ENCODE measurements at regions not wholly inside any gene's neighbourhood (a gene's known extent, or its start where the extent isn't known, plus 50 kb on each side); places are given as distances from the start of the nearest gene placed in this dataset.
"Not testable (repeated sequence)": the region's sequence is repeated elsewhere in the genome, so short reads cannot be mapped to it uniquely, and the experiment has no call there.

- H3K4me1 ChIP-seq (ENCODE audit: insufficient read depth, low read length, poor library complexity, severe bottlenecking) = no peaks in the 10 kb centered on the region
- H3K27me3 ChIP-seq (ENCODE audit: insufficient read depth, low read length, poor library complexity, severe bottlenecking) = no peaks in the 10 kb centered on the region
- H2AFZ ChIP-seq (ENCODE audit: low read length) = no peak overlapping the region
- no peaks in the 10 kb centered on the region for H3K79me2 ChIP-seq (ENCODE audit: insufficient read depth, low read length)
- no peak overlapping the region for H3K4me3 ChIP-seq (ENCODE audit: low read length, poor library complexity, severe bottlenecking)
- no peaks in the 10 kb centered on the region for H3K36me3 ChIP-seq (ENCODE audit: insufficient read depth, low read length)
- H3K9me3 ChIP-seq (ENCODE audit: insufficient read depth, low read depth, low read length) = no peaks in the 10 kb centered on the region
- H3K9me2 ChIP-seq (replicated peaks; ENCODE audit: low read depth, low read length) = no peaks in the 10 kb centered on the region
- no peak overlapping the region for H3K9ac ChIP-seq (ENCODE audit: low read depth, low read length, poor library complexity, severe bottlenecking)
- TF ChIP-seq EZH2phosphoT487 (IDR thresholded peaks at IDR 0.05; ENCODE audit: borderline replicate concordance) (no peak), CTCF (conservative IDR thresholded peaks at IDR 0.05; ENCODE audit: low read length) (no peak)
- H4K20me1 ChIP-seq (ENCODE audit: insufficient read depth, low read length, poor library complexity, severe bottlenecking) = no peaks in the 10 kb centered on the region
- H3K4me2 ChIP-seq (ENCODE audit: low read depth, low read length, poor library complexity, severe bottlenecking) = no peak overlapping the region
- H3F3A ChIP-seq (ENCODE audit: low read depth) = no peaks in the 10 kb centered on the region
Measured at GRCh38 chr10:57562211-57562610, 705.5 kb downstream of the IPMK start.

GRCh38 chr10:57551774-57552173 is 715.9 kb downstream of the IPMK start:
- H4K20me1 ChIP-seq (ENCODE audit: insufficient read depth, low read length, poor library complexity, severe bottlenecking); H3K79me2 ChIP-seq (ENCODE audit: insufficient read depth, low read length); H3K36me3 ChIP-seq (ENCODE audit: insufficient read depth, low read length); H3K9ac ChIP-seq (ENCODE audit: low read depth, low read length, poor library complexity, severe bottlenecking); H3K4me1 ChIP-seq (ENCODE audit: insufficient read depth, low read length, poor library complexity, severe bottlenecking); H3F3A ChIP-seq (ENCODE audit: low read depth); H3K9me3 ChIP-seq (ENCODE audit: insufficient read depth, low read depth, low read length); H3K9me2 ChIP-seq (replicated peaks; ENCODE audit: low read depth, low read length); H2AFZ ChIP-seq (ENCODE audit: low read length); H3K27me3 ChIP-seq (ENCODE audit: insufficient read depth, low read length, poor library complexity, severe bottlenecking); H3K4me2 ChIP-seq (ENCODE audit: low read depth, low read length, poor library complexity, severe bottlenecking); H3K4me3 ChIP-seq (ENCODE audit: low read length, poor library complexity, severe bottlenecking): not testable (repeated sequence)

GRCh38 chr10:57535306-57535705 is 732.4 kb downstream of the IPMK start:
- H3F3A ChIP-seq (ENCODE audit: low read depth) = no peaks in the 10 kb centered on the region
- H3K36me3 ChIP-seq (ENCODE audit: insufficient read depth, low read length) = no peaks in the 10 kb centered on the region
- H3K9ac ChIP-seq (ENCODE audit: low read depth, low read length, poor library complexity, severe bottlenecking) = no peak overlapping the region
- no peak overlapping the region for H3K4me3 ChIP-seq (ENCODE audit: low read length, poor library complexity, severe bottlenecking)
- H2AFZ ChIP-seq (ENCODE audit: low read length) = no peak overlapping the region
- H3K9me3 ChIP-seq (ENCODE audit: insufficient read depth, low read depth, low read length) = no peaks in the 10 kb centered on the region
- no peaks in the 10 kb centered on the region for H3K4me1 ChIP-seq (ENCODE audit: insufficient read depth, low read length, poor library complexity, severe bottlenecking)
- no peaks in the 10 kb centered on the region; the same call in 1 of the 2 replicates for H3K9me2 ChIP-seq (replicated peaks; ENCODE audit: low read depth, low read length)
- H4K20me1 ChIP-seq (ENCODE audit: insufficient read depth, low read length, poor library complexity, severe bottlenecking) = no peaks in the 10 kb centered on the region
- no peaks in the 10 kb centered on the region for H3K79me2 ChIP-seq (ENCODE audit: insufficient read depth, low read length)
- H3K4me2 ChIP-seq (ENCODE audit: low read depth, low read length, poor library complexity, severe bottlenecking) = no peak overlapping the region
- no peaks in the 10 kb centered on the region for H3K27me3 ChIP-seq (ENCODE audit: insufficient read depth, low read length, poor library complexity, severe bottlenecking)
- TF ChIP-seq CTCF (conservative IDR thresholded peaks at IDR 0.05; ENCODE audit: low read length) (no peak), EZH2phosphoT487 (IDR thresholded peaks at IDR 0.05; ENCODE audit: borderline replicate concordance) (no peak)

GRCh38 chr10:57513637-57514036 is 754.1 kb downstream of the IPMK start:
- TF ChIP-seq CTCF (conservative IDR thresholded peaks at IDR 0.05; ENCODE audit: low read length) (no peak), EZH2phosphoT487 (IDR thresholded peaks at IDR 0.05; ENCODE audit: borderline replicate concordance) (no peak)
- no peaks in the 10 kb centered on the region for H3K9me2 ChIP-seq (replicated peaks; ENCODE audit: low read depth, low read length)
- H3K27me3 ChIP-seq (ENCODE audit: insufficient read depth, low read length, poor library complexity, severe bottlenecking) = no peaks in the 10 kb centered on the region
- no peaks in the 10 kb centered on the region for H3F3A ChIP-seq (ENCODE audit: low read depth)
- H3K9ac ChIP-seq (ENCODE audit: low read depth, low read length, poor library complexity, severe bottlenecking) = no peak overlapping the region
- H3K4me1 ChIP-seq (ENCODE audit: insufficient read depth, low read length, poor library complexity, severe bottlenecking) = no peaks in the 10 kb centered on the region
- no peaks in the 10 kb centered on the region for H3K79me2 ChIP-seq (ENCODE audit: insufficient read depth, low read length)
- H2AFZ ChIP-seq (ENCODE audit: low read length) = no peak overlapping the region
- H3K36me3 ChIP-seq (ENCODE audit: insufficient read depth, low read length) = no peaks in the 10 kb centered on the region
- no peaks in the 10 kb centered on the region for H4K20me1 ChIP-seq (ENCODE audit: insufficient read depth, low read length, poor library complexity, severe bottlenecking)
- no peak overlapping the region for H3K4me3 ChIP-seq (ENCODE audit: low read length, poor library complexity, severe bottlenecking)
- H3K9me3 ChIP-seq (ENCODE audit: insufficient read depth, low read depth, low read length) = no peaks in the 10 kb centered on the region
- H3K4me2 ChIP-seq (ENCODE audit: low read depth, low read length, poor library complexity, severe bottlenecking) = no peak overlapping the region
